D341Med (cell line): ENCODE measurements at regions not wholly inside any gene's neighbourhood (a gene's known extent, or its start where the extent isn't known, plus 50 kb on each side); places are given as distances from the start of the nearest gene placed in this dataset.

Experiments
- DNase-seq: peaks from one replicate; pipeline ENCODE4 v3.0.0; 2012; ENCODE audit warnings: low spot score

- DNase-seq: no peak
These were observed 260.8 kb upstream of the RRP15 start for GRCh38 chr1:218024211-218024720.

GRCh38 chr1:218025454-218025853 lies 259.6 kb upstream of the RRP15 start:
- no peak for DNase-seq

DNA sequence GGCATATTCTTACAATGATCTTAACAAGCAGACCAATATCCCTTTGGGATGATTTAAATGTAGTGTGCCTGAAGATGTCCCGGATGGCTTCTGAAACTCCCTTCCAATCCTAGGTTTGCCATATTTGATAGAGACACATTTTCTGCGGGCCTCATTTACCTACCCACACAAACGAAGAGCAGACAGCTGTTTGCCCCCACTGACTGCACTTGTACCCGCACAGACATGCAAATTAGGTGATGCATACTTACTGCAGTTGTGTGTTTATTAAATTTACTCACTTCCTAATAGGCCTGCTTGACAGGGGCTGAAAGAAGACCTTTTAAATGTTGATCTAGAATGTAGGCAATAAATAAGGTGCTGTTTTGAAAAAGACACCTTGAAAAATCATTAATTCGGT lies 257.9 kb upstream of the RRP15 start:
- DNase-seq: no peak

GRCh38 chr1:218030846-218031245 lies 254.2 kb upstream of the RRP15 start:
- no peak for DNase-seq

DNA sequence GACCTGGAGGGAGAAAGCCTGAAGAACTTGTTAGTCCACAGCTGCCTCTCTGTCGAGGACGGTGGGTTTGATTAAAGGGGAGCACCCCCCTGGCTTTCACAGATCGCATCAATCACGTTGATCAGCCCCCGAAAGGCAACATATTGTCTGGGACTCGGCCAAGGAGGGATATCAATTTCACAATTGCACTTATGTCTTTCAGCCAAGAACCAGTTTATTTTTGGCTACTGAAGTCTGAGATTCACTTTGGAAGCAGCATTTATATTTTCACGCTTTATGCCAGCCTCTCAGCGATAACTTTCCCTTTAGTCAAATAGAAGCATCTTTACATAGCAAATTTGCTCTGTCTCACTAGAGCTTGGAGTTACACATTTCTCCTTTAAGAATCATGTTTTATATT lies 253.2 kb upstream of the RRP15 start:
- no peak for DNase-seq

- DNase-seq: no peak
These were observed 250.6 kb upstream of the RRP15 start for GRCh38 chr1:218034468-218034867.

DNA sequence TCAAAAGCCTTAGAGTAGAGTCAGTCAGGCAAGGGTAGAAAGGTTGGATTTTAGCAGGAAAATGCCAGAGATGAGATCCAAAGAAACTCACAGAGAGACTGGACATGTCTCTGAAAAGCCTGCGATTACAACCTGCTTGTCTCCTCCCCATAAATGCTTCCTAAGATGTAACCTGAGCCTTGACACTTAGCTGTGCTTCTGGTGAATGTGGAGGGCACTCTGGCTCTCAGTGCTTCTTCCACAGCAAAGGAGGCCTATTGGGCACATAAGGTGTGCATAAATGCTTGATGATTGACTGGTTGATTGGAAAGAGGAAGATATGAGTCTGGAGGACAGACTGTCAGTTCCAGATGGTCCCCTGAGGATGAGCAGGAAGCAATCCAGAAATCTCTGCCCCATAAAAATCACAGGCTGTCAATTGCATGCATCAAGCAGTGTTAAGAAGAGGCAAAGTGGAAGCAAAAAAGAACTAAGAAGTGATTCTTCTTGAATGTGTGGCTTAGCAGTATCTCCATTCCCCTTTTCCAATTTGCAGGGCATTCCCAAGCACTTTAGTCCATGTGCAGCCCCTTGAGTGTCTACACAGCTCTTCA lies 236.2 kb upstream of the RRP15 start:
- no peak for DNase-seq

- no peak for DNase-seq
These were observed 235.5 kb upstream of the RRP15 start for GRCh38 chr1:218049641-218050040.

GRCh38 chr1:218058730-218059129 lies 226.4 kb upstream of the RRP15 start:
- no peak for DNase-seq

GRCh38 chr1:218064426-218064825 lies 220.7 kb upstream of the RRP15 start:
- no peak for DNase-seq

DNA sequence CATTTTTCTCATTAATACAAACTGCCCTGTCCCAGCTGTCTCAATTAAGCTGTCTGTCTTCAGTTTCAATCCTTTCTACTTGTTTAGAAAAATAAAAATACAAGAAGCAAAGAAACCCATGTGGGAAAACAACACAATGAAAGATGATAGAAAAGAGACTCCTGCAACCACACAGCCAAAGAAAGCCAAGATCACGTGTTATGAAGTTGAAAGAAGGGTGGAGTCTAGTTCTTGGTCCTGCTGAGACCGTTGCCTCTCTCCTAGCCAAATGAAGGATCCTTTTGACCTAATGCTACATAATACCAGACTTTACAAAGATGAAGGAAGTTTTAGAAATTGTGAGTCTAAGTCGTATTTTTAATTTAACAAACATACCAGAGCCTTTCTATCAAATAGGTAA lies 218.8 kb upstream of the RRP15 start:
- no peak for DNase-seq

- DNase-seq: no peak
These were observed 216.9 kb upstream of the RRP15 start for GRCh38 chr1:218068241-218068640.

DNA sequence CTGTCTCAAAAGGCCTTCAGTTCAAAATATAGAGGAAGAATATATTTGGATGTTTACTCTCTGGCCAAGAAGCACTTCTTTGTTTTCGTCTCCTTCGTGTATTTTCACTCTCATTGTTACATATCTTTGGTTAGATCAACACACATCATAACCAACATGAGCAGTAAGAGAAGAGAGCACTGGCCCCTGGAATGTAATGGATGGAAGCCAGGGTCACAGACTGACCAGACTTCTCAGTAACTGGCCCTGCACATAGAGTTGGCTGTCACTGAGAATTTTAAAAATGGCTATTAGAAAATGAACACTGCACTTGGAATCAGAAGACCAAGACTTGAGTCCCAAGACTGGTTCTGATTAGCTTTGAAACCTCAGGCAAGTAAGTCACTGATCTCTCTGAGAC lies 215.9 kb upstream of the RRP15 start:
- DNase-seq: no peak

DNA sequence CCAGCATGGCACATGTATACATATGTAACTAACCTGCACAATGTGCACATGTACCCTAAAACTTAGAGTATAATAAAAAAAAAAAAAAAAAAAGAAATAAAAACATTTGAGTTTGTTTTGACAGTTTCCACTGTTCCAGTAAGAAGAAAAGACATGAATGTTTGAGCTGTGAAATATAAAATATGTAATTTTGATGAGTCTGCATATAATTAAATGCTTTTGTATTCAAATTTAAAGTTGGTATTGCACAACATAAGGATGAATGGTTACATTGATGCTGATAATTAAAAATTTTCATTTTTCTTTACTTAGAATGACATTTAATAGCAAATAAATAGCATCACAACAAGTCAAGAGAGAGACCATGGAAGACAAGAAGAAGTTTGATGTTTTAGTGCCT lies 212.0 kb upstream of the RRP15 start:
- no peak for DNase-seq

DNA sequence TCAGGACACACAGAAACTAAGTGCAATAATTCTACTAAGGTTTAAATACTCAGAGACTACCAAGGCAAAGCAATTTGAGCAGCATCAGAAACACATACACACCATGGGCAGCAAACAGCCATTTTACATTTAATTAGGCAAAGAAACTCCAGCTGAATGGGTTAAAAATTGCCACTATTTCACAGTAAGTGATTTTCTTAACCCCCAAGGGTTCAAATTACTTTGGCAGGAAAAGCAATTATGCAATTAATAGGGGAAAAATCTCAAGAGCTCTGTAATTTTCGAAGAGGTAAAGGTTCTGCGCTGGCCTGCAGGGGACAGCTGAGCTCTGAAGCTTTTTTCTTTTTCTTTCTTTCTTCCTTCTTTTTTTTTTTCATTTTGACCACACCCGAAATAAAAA lies 206.2 kb upstream of the RRP15 start:
- DNase-seq: no peak

DNA sequence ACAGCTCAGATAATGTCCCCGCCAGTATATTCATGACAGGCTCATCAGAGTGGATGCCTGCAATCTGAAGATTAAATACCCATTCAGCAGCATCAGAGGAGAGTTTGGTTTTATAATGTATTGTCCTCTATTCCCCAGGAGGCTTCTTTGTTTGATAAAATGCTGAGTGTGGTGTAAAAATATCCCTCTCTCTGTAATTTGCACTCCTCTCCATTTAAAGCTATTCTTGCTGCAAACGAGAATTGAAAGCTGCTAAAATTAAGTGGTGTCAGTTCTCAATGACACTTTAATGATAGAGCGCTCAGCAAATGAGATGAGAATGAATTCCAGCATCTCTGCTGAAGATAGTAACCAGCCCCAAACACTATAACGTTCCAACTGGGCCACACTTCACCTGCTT lies 205.7 kb upstream of the RRP15 start:
- DNase-seq: no peak

DNA sequence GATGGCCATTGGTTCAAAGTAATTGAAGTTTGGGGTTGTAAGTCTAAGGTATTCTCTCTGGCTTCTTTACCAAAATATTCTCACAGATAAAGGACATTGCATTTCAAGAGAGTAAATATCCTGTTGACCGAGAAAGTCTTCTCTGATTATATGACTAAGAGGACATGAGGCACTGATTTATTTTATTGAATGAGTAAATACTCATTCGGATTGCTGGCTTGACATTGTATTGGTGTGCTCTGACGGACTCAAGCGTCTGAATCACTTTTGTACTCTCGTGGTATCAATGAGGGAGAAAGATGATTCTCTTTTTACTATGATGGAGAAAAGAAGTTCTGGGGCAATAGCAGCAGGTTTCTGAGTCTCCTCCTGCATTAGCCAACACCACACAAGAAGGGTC lies 205.3 kb upstream of the RRP15 start:
- no peak for DNase-seq

GRCh38 chr1:218080863-218081262 lies 204.2 kb upstream of the RRP15 start:
- DNase-seq: no peak

- DNase-seq: no peak
These were observed 203.7 kb upstream of the RRP15 start for GRCh38 chr1:218081358-218081757.

- DNase-seq: no peak
These were observed 194.6 kb upstream of the RRP15 start for GRCh38 chr1:218090459-218090858.

DNA sequence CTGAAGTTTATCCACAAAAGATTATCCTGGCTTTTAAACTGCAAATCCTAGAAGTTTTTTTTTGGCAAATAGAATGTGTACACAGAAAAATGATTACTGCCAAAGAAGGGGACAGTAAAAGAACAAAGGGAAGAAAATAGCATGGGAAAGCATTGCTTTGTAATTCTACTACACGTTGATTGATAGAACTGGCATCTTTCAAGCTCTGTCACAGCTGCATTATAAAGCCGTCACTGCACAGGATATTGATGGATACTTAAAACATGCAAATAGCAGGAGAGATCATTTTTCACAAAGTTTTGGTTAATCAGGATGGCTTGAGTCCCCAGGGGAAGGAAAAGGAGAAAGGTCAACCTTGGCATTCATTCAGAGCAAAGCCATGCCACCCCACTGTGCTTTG lies 183.7 kb upstream of the RRP15 start:
- DNase-seq: no peak

DNA sequence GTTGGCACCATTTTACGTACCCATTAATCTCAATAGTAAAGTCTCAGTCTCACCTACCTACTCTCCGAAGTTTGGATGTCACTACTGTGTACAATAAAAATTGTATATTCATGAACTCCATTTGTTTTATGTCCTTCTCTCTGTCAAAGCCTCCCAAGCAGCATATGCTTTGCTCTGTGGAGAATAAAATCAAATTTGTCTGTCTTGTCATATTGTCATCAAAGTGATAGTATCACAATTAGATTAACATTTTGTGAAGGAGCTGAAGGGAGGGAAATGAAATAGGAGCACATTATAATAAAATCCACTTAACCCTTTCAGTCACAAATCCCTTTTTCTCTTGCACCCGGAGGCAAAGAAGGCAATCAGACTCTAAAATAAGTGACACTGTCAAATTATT lies 177.1 kb upstream of the RRP15 start:
- no peak for DNase-seq

- DNase-seq: no peak
These were observed 172.2 kb upstream of the RRP15 start for GRCh38 chr1:218112862-218113261.

DNA sequence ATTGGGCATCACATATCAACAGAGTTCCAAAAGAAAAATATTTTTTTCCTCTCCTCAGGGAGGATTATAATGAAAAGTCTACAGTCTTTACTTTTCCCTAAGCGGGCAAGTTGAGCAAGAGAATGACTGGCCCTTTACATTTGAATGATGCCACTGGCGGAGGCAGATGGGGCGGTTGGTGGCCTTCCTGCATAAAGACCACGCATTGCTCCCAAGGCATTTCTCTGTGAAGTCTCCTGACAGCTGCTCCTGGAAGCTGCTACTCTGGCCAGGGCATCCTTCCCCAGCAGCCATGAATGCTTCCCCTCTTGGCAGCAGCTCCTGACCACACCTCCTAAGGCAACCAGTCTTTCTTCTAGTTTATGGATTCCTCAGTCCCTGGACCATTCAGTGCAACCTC lies 161.1 kb upstream of the RRP15 start:
- DNase-seq: no peak

DNA sequence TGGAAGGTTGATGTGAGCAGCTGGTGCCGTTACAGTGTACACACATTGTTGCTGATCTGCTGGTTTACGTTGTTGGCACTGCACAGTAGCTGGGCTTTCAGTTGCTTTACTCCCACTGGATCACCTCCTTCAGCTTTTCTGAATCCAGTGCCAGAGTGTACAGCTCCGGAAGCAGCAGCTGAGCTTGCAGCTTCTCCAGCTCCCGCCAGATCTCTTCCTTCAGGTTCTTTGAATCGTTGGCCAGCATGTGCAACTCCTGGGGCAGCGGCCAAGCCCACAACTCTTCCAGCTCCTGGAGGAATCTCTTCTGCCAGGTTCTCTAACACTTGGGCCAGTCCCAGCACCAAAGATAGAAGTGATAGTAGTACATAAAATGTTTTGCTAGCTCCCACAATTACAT lies 149.7 kb upstream of the RRP15 start:
- DNase-seq: no peak
